K562 (cell line): ENCODE measurements at regions not wholly inside any gene's neighbourhood (a gene's known extent, or its start where the extent isn't known, plus 50 kb on each side); places are given as distances from the start of the nearest gene placed in this dataset.

Source experiments
- ATAC-seq: fragments of 200-7000 bp; cut with Tn5 transposase; 3 replicates; pipeline ENCODE4 v1.9.1; 2020; ENCODE audit warnings: moderate library complexity
- BruUV-seq: library from RNA; stranded (reverse); fragments of 400-500 nt; replicated peaks from 2 replicates; lab custom pipeline; 2021; lab: Mats Ljungman, UMichigan
- CTCF ChIA-PET: fragments of 300-600 bp; formaldehyde crosslinking; extraction: SDS; loops from one replicate; lab custom pipeline; 2021; ENCODE audit warnings: low intra/inter-chr PET ratio; lab: Yijun Ruan, JAX
- POLR2A ChIA-PET: fragments of 300-600, 350-650 bp; sonication (Branson Sonifier 250); formaldehyde crosslinking; extraction: SDS; loops from one replicate; lab custom pipeline; 2021; ENCODE audit warnings: antibody characterized with exemption, inconsistent platforms; lab: Yijun Ruan, JAX
- DNase-seq, 4 experiments: peaks; one replicate each; pipeline versions ENCODE4 v3.0.0 to v3.0.0-alpha.2; 2011 to 2018; ENCODE audit warnings: low spot score in 3 of 4, mixed read lengths in 3 of 4; ENCODE audit errors: extremely low read depth in 1 of 4
- FAIRE-seq: peaks from 2 replicates; lab custom pipeline; 2011; peaks lifted over from hg19 to GRCh38; lab: Jason Lieb, UNC
- H2AFZ ChIP-seq: 2 replicates; pipeline ENCODE4 v1.6.0; 2011; ENCODE audit warnings: low read depth, low read length, control low read depth, inconsistent platforms
- H3K27ac ChIP-seq: fragments of 200-600 bp; 3 replicates; pipeline ENCODE4 v1.8.0; 2011; ENCODE audit warnings: low read depth, mild to moderate bottlenecking, control low read depth, inconsistent platforms, low read length, moderate library complexity, mixed read lengths; ENCODE audit errors: extremely low read depth
- H3K27me3 ChIP-seq, 2 experiments: fragments of 300-600 bp in 1 of 2; 2 replicates in 1 of 2; 3 replicates in 1 of 2; pipeline versions ENCODE4 v1.6.0 to v1.8.0; 2011; ENCODE audit warnings: inconsistent platforms in 2 of 2, low read length in 2 of 2, mild to moderate bottlenecking in 1 of 2, mixed read lengths in 1 of 2, moderate library complexity in 1 of 2; ENCODE audit not compliant: control insufficient read depth in 2 of 2, insufficient read depth in 2 of 2
- H3K36me3 ChIP-seq: fragments of 300-600 bp; 3 replicates; pipeline ENCODE4 v1.8.0; 2011; ENCODE audit warnings: mild to moderate bottlenecking, low read length, inconsistent platforms; ENCODE audit not compliant: control insufficient read depth, insufficient read depth
- H3K4me1 ChIP-seq, 2 experiments: fragments of 200-600 bp in 1 of 2; replicated peaks in 1 of 2; 2 replicates in 1 of 2; 3 replicates in 1 of 2; pipeline versions ENCODE4 v1.5.1 to v1.8.0; 2011; ENCODE audit warnings: inconsistent platforms in 2 of 2, low read length in 2 of 2, mild to moderate bottlenecking in 1 of 2, mixed read lengths in 1 of 2, moderate library complexity in 1 of 2; ENCODE audit not compliant: control insufficient read depth in 2 of 2, insufficient read depth in 2 of 2
- H3K4me2 ChIP-seq: 2 replicates; pipeline ENCODE4 v1.6.1; 2011; ENCODE audit warnings: low read length, control low read depth, inconsistent platforms, mixed read lengths; ENCODE audit not compliant: insufficient read depth
- H3K4me3 ChIP-seq: fragments of 200-600 bp; sonication (generic), shearing (Covaris generic); 2 replicates; pipeline ENCODE4 v1.5.1; 2016; ENCODE audit warnings: control low read depth, inconsistent platforms
- H3K79me2 ChIP-seq: fragments of 200-600 bp; 3 replicates; pipeline ENCODE4 v1.8.0; 2011; ENCODE audit warnings: low read length, inconsistent platforms; ENCODE audit not compliant: control insufficient read depth, insufficient read depth
- H3K9ac ChIP-seq, 2 experiments: 2 replicates each; pipeline versions ENCODE4 v1.6.0 to v1.6.1; 2011; ENCODE audit warnings: low read depth in 2 of 2, low read length in 2 of 2, control low read depth in 1 of 2, inconsistent platforms in 1 of 2, mild to moderate bottlenecking in 1 of 2, mixed read lengths in 1 of 2; ENCODE audit not compliant: insufficient read depth in 1 of 2
- H3K9me1 ChIP-seq: one replicate; pipeline ENCODE4 v1.6.0; 2011; ENCODE audit warnings: inconsistent platforms, mild to moderate bottlenecking, low read length, moderate library complexity; ENCODE audit not compliant: control insufficient read depth, insufficient read depth
- H3K9me3 ChIP-seq: replicated peaks from 2 replicates; pipeline ENCODE4 v1.5.1; 2011; ENCODE audit warnings: low read depth, low read length, inconsistent platforms; ENCODE audit not compliant: control insufficient read depth, insufficient read depth
- H4K20me1 ChIP-seq: replicated peaks from 2 replicates; pipeline ENCODE4 v1.6.1; 2011; ENCODE audit warnings: low read length, inconsistent platforms, mixed read lengths; ENCODE audit not compliant: control insufficient read depth, insufficient read depth
- CREB1 ChIP-seq, 2 experiments: sonication (generic) in 1 of 2; formaldehyde crosslinking in 1 of 2; IDR thresholded peaks; 2 replicates each; pipeline versions ENCODE4 v1.6.1 to v1.8.0; 2012 to 2022; ENCODE audit warnings: inconsistent platforms in 1 of 2, mild to moderate bottlenecking in 1 of 2, missing genetic modification reagents in 1 of 2, moderate library complexity in 1 of 2
- NFIX ChIP-seq: fragments of 250-450 bp; sonication (Bioruptor Pico); IDR thresholded peaks from 2 replicates; pipeline ENCODE4 v1.4.0; 2020; ENCODE audit warnings: low read depth, mild to moderate bottlenecking, moderate library complexity
- RREB1 ChIP-seq: fragments of 250-450 bp; sonication (Bioruptor Pico); IDR thresholded peaks from 2 replicates; pipeline ENCODE4 v1.4.0; 2020
- WGBS: fragments of 100-300 bp; shearing (Covaris generic); methylation state at CpG from one replicate; pipeline ENCODE4 v1.1.6; 2016; ENCODE audit warnings: low coverage, mixed read lengths; ENCODE audit not compliant: insufficient coverage; ENCODE audit errors: missing lambda C conversion rate; 5-methylcytosine and 5-hydroxymethylcytosine counted together
- in situ Hi-C: fragments of 300-500 bp; cut with MboI; formaldehyde crosslinking; loops from 4 replicates; pipeline ENCODE4 v1.15.0; 2018; ENCODE audit warnings: inconsistent platforms, mixed read lengths
- intact Hi-C: fragments of 100-400 bp; cut with micrococcal nuclease; formaldehyde crosslinking; loops from 2 replicates; pipeline ENCODE4 v1.14.2; 2022

DNA sequence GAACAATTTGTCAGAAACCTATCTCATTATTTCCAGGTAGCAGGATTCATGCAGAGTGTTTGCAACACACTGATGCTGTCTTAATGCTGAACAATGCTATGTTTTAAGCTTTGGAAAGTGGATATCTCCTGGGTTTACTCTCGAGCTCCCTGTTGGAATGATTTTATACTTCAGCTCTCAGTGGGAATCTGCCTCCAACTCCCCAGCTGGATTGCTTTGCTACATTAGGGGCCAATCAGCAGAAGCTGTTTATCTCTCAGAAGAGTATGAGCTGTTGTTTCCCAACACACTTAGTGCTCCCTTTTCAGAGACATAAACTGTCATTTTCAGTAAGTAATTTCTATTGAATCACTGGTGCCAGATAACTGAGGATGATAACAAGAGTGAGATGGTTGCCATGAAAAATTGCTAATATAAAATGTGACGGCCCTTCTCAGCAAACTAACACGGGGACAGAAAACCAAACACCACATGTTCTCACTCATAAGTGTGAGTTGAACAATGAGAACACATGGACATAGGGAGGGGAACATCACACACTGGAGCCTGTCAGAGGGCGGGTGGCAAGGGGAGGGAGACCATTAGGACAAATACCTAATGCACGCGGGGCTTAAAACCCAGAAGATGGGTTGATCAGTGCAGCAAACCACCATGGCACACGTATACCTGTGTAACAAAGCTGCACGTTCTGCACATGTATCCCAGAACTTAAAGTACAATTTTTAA, 265.9 kb upstream of the RUNX1 start:
- Histone ChIP-seq H3K9me1 (no peaks in the 10 kb centered on the region), H3K27ac (no peak overlapping the region), H4K20me1 (no peaks in the 10 kb centered on the region), H3K4me2 (no peak overlapping the region), H3K79me2 (no peaks in the 10 kb centered on the region), H3K9me3 (no peaks in the 10 kb centered on the region), H3K4me1 (peaks cover 0 to 3% of the 10 kb centered on the region in 2 experiments; a peak in 2 of 5 replicates), H3K27me3 (peaks cover 0 to 16% of the 10 kb centered on the region in 2 experiments; a peak in 1 of 5 replicates), H2AFZ (no peak overlapping the region), H3K9ac (no peak overlapping the region), H3K36me3 (no peaks in the 10 kb centered on the region), H3K4me3 (no peak overlapping the region)
- 15% methylated on average over 8 of the region's 8 CpGs for WGBS
- FAIRE-seq (no peak), ATAC-seq (no peak), DNase-seq (no peak)
- BruUV-seq = no TSS peak
- ChIA-PET CTCF (no interaction called here), POLR2A (interaction anchor here (1.1 to 2.2 kb wide), 2 partner anchors 11 to 22 kb away, joined by 3 to 9 read pairs; no protein-coding TSS in a partner anchor)
- in situ Hi-C loops (no loop called here), intact Hi-C loops (no loop called here)
- TF ChIP-seq NFIX (CRISPR knock-in tag) (no peak), CREB1 (IDR thresholded peaks at IDR 0.05) (no peak), CREB1 (CRISPR knock-in tag; IDR thresholded peaks at IDR 0.05) (no peak), RREB1 (CRISPR knock-in tag) (no peak)
